Calu3 (cell line): ENCODE measurements at regions not wholly inside any gene's neighbourhood (a gene's known extent, or its start where the extent isn't known, plus 50 kb on each side); places are given as distances from the start of the nearest gene placed in this dataset.
"Not testable (repeated sequence)": the region's sequence is repeated elsewhere in the genome, so short reads cannot be mapped to it uniquely, and the experiment has no call there.

ENCODE experiments used
- BruUV-seq: library from RNA; stranded (reverse); fragments of 400-500 nt; replicated peaks from 2 replicates; lab custom pipeline; 2021; lab: Mats Ljungman, UMichigan
- CTCF ChIA-PET: fragments of 300-600 bp; sonication (Branson Sonifier 250); formaldehyde crosslinking; loops from one replicate; lab custom pipeline; 2022; ENCODE audit warnings: antibody characterized with exemption; lab: Charles Lee
- DNase-seq: peaks from one replicate; pipeline ENCODE4 v3.0.0; 2022
- H3K27ac Mint-ChIP-seq: one replicate; pipeline ENCODE4 v1.8.0; 2022; ENCODE audit warnings: mixed read lengths; ENCODE audit not compliant: unreplicated experiment
- H3K27me3 Mint-ChIP-seq: one replicate; pipeline ENCODE4 v1.8.0; 2022; ENCODE audit warnings: mixed read lengths; ENCODE audit not compliant: unreplicated experiment
- H3K36me3 Mint-ChIP-seq: one replicate; pipeline ENCODE4 v1.8.0; 2022; ENCODE audit warnings: mild to moderate bottlenecking, moderate library complexity, mixed read lengths; ENCODE audit not compliant: insufficient read depth, unreplicated experiment
- H3K4me1 Mint-ChIP-seq: one replicate; pipeline ENCODE4 v1.8.0; 2022; ENCODE audit warnings: mild to moderate bottlenecking, low read depth, mixed read lengths; ENCODE audit not compliant: unreplicated experiment
- H3K4me3 Mint-ChIP-seq: one replicate; pipeline ENCODE4 v1.8.0; 2022; ENCODE audit warnings: mild to moderate bottlenecking, low read depth, moderate library complexity, mixed read lengths; ENCODE audit not compliant: unreplicated experiment
- H3K9me3 Mint-ChIP-seq: one replicate; pipeline ENCODE4 v1.8.0; 2022; ENCODE audit warnings: low read depth, mixed read lengths; ENCODE audit not compliant: unreplicated experiment
- intact Hi-C: fragments of 100-400 bp; cut with micrococcal nuclease; formaldehyde crosslinking; loops from one replicate; pipeline ENCODE4 v1.10.0; 2022; ENCODE audit not compliant: unreplicated experiment
- TF ChIP-seq, protein P1 (sequence below): fragments of 200-600 bp; IDR thresholded peaks from one replicate; pipeline ENCODE4 v1.8.0; 2022; ENCODE audit warnings: antibody characterized with exemption; ENCODE audit not compliant: unreplicated experiment

DNA sequence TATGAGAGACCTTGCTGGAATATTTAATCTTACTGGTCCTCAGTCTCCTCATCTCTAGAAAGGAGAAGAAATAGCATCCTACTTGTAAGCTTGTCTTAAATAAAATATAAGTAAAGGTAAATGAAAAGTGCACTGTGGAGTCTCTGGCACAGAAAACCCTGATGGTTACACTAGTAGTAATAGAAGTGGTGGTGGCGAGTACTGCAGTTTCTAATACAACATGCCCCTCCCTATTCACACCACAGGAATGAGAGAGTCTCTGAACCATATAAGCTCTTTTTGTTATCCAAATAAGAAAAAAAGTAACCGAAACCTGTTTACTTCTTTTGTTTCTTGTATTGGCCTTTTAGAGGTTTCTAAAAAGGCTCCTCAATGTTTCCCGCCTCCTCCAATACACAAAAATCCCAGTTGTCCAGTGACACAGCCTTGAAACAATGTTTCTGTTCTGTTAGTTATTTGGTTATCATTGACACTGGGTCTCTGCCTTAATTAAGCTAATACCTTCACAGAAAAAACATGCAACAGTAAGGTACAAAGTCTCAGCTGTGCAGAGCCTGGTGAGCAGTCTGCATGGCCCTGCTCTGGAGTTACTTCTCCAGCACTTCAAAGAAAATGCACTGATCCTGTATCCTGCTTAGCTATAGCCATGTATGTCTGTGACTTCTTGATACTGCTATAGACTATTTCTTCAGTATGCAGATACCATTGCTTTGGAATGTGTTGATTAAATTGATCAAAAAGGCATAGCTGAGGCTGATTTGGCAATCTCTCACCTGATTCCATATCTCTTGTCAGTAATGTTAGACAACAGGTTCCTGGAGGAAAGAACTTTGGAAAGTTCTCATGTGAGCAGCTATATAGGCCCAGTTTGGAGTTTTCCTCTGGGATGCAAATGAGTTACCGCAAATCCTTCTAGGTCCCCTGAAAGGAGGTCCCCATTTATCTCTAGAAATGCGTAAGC is 315.6 kb upstream of the IL12A start:
- TF ChIP-seq, protein P1, sequence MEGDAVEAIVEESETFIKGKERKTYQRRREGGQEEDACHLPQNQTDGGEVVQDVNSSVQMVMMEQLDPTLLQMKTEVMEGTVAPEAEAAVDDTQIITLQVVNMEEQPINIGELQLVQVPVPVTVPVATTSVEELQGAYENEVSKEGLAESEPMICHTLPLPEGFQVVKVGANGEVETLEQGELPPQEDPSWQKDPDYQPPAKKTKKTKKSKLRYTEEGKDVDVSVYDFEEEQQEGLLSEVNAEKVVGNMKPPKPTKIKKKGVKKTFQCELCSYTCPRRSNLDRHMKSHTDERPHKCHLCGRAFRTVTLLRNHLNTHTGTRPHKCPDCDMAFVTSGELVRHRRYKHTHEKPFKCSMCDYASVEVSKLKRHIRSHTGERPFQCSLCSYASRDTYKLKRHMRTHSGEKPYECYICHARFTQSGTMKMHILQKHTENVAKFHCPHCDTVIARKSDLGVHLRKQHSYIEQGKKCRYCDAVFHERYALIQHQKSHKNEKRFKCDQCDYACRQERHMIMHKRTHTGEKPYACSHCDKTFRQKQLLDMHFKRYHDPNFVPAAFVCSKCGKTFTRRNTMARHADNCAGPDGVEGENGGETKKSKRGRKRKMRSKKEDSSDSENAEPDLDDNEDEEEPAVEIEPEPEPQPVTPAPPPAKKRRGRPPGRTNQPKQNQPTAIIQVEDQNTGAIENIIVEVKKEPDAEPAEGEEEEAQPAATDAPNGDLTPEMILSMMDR: peak; percentile 12

DNA sequence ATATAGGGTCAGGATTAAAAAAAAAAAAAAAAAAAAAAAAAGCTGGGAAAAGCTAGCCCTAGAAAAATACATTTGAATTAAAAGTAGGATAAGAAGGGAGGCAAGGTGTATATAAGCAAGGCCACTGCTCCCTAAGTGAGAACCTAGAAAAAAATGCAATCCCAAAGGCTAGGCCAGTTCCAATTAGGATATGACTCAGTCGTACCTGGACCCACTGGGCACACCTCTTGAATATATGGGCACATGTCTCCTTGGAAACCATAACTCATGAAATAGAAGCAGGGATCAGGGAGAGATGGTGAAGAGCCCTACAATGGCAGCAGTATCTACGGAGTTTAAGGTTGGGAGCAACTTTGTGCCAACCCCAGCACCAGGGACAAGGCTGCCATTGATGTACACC is 314.1 kb upstream of the IL12A start:
- H3K36me3 Mint-ChIP-seq: no peaks in the 10 kb centered on the region
- H3K27ac Mint-ChIP-seq: no peak overlapping the region
- H3K4me3 Mint-ChIP-seq: no peak overlapping the region
- H3K4me1 Mint-ChIP-seq: peaks cover 3% of the 10 kb centered on the region
- DNase-seq: no peak
- TF ChIP-seq, protein P1: no peak
- intact Hi-C loops: loop anchor here (5.0 kb wide), 1 partner anchor 88 kb away; no protein-coding TSS in a partner anchor
- BruUV-seq: no TSS peak
- H3K9me3 Mint-ChIP-seq: no peaks in the 10 kb centered on the region
- no peaks in the 10 kb centered on the region for H3K27me3 Mint-ChIP-seq
- CTCF ChIA-PET: no interaction called here

More for the DNA sequence above, 315.6 kb upstream of the IL12A start:
- no peak overlapping the region for H3K4me3 Mint-ChIP-seq
- peaks cover 16% of the 10 kb centered on the region for H3K4me1 Mint-ChIP-seq
- no TSS peak for BruUV-seq
- H3K27ac Mint-ChIP-seq: no peak overlapping the region
- CTCF ChIA-PET: interaction anchor here (1.6 kb wide), 1 partner anchor 60 kb away, joined by 3 read pairs; no protein-coding TSS in a partner anchor
- peaks cover 5% of the 10 kb centered on the region for H3K36me3 Mint-ChIP-seq
- H3K9me3 Mint-ChIP-seq: no peaks in the 10 kb centered on the region
- intact Hi-C loops: loop anchor here (5.0 kb wide), 1 partner anchor 89 kb away; no protein-coding TSS in a partner anchor
- no peak for DNase-seq
- H3K27me3 Mint-ChIP-seq: no peaks in the 10 kb centered on the region

DNA sequence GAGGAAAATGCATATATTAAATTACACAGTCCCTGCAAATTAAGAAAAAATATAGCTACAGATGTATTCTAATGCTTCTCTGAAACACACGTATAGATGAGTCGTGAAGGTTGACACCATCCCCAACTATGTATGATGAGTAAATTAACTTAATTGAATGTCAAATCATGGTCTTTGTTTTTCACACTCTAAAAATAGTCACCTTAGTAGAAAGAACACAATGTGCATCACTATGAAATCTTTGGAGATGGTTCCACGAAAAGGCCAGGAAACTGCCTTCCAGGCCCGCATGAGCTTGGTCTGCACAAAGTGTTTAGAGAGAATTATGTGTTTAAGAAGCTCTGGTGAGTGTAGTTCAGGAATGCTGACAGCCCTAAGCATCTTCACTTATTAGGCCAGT is 313.4 kb upstream of the IL12A start:
- H3K9me3 Mint-ChIP-seq: no peaks in the 10 kb centered on the region
- no peak overlapping the region for H3K4me3 Mint-ChIP-seq
- H3K4me1 Mint-ChIP-seq: no peaks in the 10 kb centered on the region
- H3K27me3 Mint-ChIP-seq: no peaks in the 10 kb centered on the region
- TF ChIP-seq, protein P1: no peak
- DNase-seq: no peak
- H3K36me3 Mint-ChIP-seq: no peaks in the 10 kb centered on the region
- no TSS peak for BruUV-seq
- intact Hi-C loops: no loop called here
- H3K27ac Mint-ChIP-seq: no peak overlapping the region
- CTCF ChIA-PET: no interaction called here

DNA sequence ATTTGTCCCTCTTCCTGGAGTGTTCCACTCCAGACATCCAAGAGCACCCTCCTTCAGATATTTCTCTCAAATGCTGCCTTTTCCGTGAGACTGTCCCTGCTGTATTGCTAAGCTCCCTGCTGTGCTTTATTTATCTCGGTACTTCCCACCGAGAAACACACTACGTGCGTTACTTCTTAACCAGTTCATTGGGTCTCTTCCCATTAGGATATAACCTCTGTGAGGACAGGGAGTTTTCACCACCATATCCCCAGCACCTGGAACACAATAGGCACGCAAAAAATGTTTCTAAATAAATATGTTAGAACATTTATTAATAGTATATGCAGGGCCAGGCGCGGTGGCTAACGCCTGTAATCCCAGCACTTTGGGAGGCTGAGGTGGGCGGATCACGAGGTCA is 308.7 kb upstream of the IL12A start:
- TF ChIP-seq, protein P1: no peak
- Mint-ChIP-seq H3K9me3 (no peaks in the 10 kb centered on the region), H3K4me3 (no peak overlapping the region), H3K27ac (no peak overlapping the region), H3K36me3 (no peaks in the 10 kb centered on the region), H3K27me3 (no peaks in the 10 kb centered on the region), H3K4me1 (peaks cover 7% of the 10 kb centered on the region)
- no TSS peak for BruUV-seq
- CTCF ChIA-PET: no interaction called here
- no peak for DNase-seq
- intact Hi-C loops: no loop called here

DNA sequence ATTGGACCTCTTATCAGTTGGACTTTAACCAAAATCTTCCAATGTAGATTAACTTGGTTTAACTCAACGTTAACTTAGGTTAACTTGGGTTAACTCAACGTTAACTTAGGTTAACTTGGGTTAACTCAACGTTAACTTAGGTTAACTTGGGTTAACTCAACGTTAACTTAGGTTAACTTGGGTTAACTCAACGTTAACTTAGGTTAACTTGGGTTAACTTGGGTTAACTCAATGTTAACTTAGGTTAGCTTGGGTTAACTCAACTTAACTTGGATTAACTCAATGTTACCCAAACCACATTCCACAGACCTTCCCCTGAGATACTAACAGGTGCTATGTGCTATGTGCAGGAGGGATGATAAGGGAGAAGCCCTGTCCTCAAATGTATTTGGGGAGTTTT is 306.9 kb upstream of the IL12A start:
- H3K9me3 Mint-ChIP-seq, H3K27me3 Mint-ChIP-seq, CTCF ChIA-PET, H3K27ac Mint-ChIP-seq, H3K4me1 Mint-ChIP-seq, BruUV-seq, DNase-seq, H3K36me3 Mint-ChIP-seq, H3K4me3 Mint-ChIP-seq, intact Hi-C loops: not testable (repeated sequence)
